ENCODE measurements at regions not wholly inside any gene's neighbourhood (a gene's known extent, or its start where the extent isn't known, plus 50 kb on each side); places are given as distances from the start of the nearest gene placed in this dataset.
A peak's percentile ranks its signal among the peaks of the same experiment; 100 is the strongest.

DNA sequence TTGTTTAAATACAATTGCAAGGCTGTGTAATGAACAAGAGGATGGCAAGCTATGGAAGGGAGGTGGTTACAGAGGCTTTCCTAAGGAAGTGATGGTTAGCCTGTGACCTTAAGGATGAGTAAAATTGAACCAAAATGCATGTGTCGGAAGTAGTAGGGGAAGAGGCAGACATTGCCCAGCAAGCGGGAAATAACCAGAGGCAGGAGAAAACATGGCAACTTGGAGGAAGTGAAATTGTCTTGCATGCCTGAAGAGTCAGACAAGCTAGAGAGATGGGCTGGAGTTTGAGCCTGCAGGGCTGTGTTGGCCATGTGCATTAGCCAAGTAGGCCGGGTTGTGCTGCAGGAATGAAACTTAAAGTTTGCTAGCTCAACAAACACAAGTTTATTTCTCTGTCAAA lies 96.2 kb downstream of the BTG1 start:
- CTCF ChIA-PET (ENCODE audit: unreplicated experiment) = interaction anchor here (1.5 kb wide), 1 partner anchor 17 kb away, joined by 4 read pairs; no protein-coding TSS in a partner anchor
- POLR2A ChIA-PET = interaction anchor here (1.3 to 2.0 kb wide), 4 partner anchors 9 to 88 kb away, joined by 5 to 9 read pairs (median 6); no protein-coding TSS in a partner anchor
- peaks cover 12% of the 10 kb centered on the region for H3K4me1 ChIP-seq (ENCODE audit: insufficient read depth, low read length, poor library complexity, severe bottlenecking)
- peak overlapping the region; percentile 27; the same call in 1 of the 2 replicates for H3K4me2 ChIP-seq (ENCODE audit: low read length)
- peak overlapping the region; percentile 9; the same call in 1 of the 2 replicates for H2AFZ ChIP-seq (ENCODE audit: low read length)
- intact Hi-C loops (cut with micrococcal nuclease; ENCODE audit: unreplicated experiment) = no loop called here
- TF ChIP-seq, protein P1, sequence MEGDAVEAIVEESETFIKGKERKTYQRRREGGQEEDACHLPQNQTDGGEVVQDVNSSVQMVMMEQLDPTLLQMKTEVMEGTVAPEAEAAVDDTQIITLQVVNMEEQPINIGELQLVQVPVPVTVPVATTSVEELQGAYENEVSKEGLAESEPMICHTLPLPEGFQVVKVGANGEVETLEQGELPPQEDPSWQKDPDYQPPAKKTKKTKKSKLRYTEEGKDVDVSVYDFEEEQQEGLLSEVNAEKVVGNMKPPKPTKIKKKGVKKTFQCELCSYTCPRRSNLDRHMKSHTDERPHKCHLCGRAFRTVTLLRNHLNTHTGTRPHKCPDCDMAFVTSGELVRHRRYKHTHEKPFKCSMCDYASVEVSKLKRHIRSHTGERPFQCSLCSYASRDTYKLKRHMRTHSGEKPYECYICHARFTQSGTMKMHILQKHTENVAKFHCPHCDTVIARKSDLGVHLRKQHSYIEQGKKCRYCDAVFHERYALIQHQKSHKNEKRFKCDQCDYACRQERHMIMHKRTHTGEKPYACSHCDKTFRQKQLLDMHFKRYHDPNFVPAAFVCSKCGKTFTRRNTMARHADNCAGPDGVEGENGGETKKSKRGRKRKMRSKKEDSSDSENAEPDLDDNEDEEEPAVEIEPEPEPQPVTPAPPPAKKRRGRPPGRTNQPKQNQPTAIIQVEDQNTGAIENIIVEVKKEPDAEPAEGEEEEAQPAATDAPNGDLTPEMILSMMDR (conservative IDR thresholded peaks at IDR 0.05; ENCODE audit: low read length) = no peak
- TF ChIP-seq EZH2phosphoT487 (IDR thresholded peaks at IDR 0.05; ENCODE audit: borderline replicate concordance, low read depth, low read length) = no peak
- peak; percentile 53 for DNase-seq (ENCODE audit: low spot score)
- H3K36me3 ChIP-seq (ENCODE audit: insufficient read depth, low read length) = no peaks in the 10 kb centered on the region
- no TSS peak for BruUV-seq (replicated peaks)
- H3K9me3 ChIP-seq (ENCODE audit: low read length) = no peaks in the 10 kb centered on the region
- no peaks in the 10 kb centered on the region for H3K9me2 ChIP-seq (ENCODE audit: insufficient read depth, low read length)
- no peak overlapping the region for H3K4me3 ChIP-seq (ENCODE audit: low read depth, low read length, poor library complexity, severe bottlenecking)
- H3K27ac ChIP-seq (ENCODE audit: low read depth, low read length, poor library complexity, severe bottlenecking) = no peak overlapping the region
- H4K20me1 ChIP-seq (ENCODE audit: insufficient read depth, low read length) = no peaks in the 10 kb centered on the region
- H3K79me2 ChIP-seq (ENCODE audit: insufficient read depth, low read depth, low read length) = no peaks in the 10 kb centered on the region

DNA sequence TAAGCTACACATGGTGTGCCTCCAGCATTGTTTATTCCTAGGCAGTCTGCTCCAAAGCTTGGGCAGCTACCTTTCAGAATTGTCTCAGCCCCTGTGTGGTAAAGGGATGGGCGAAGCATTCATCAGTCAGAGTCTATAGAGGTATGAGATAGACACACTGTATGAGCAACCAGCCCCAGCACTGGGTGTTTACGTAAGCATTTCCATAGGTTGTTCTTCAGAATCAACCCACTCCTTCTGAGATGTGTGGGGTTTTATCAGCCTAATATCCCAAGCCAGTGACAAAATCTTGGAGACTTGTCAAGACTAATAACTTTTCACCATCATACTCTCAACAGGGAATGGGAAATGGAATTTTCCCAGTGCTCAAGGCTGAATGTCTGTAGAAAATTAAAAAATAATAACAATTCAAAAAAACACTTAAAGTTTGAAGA lies 98.2 kb downstream of the BTG1 start:
- no peaks in the 10 kb centered on the region for H3K36me3 ChIP-seq (ENCODE audit: insufficient read depth, low read length)
- BruUV-seq (replicated peaks) = no TSS peak
- DNase-seq (ENCODE audit: low spot score) = no peak
- H4K20me1 ChIP-seq (ENCODE audit: insufficient read depth, low read length) = no peaks in the 10 kb centered on the region
- no peak overlapping the region for H3K4me2 ChIP-seq (ENCODE audit: low read length)
- H3K9me3 ChIP-seq (ENCODE audit: low read length) = no peaks in the 10 kb centered on the region
- CTCF ChIA-PET (ENCODE audit: unreplicated experiment) = no interaction called here
- no peak overlapping the region for H3K4me3 ChIP-seq (ENCODE audit: low read depth, low read length, poor library complexity, severe bottlenecking)
- intact Hi-C loops (cut with micrococcal nuclease; ENCODE audit: unreplicated experiment) = no loop called here
- H3K4me1 ChIP-seq (ENCODE audit: insufficient read depth, low read length, poor library complexity, severe bottlenecking) = peaks cover 12% of the 10 kb centered on the region
- TF ChIP-seq EZH2phosphoT487 (IDR thresholded peaks at IDR 0.05; ENCODE audit: borderline replicate concordance, low read depth, low read length) = no peak
- TF ChIP-seq, protein P1 (conservative IDR thresholded peaks at IDR 0.05; ENCODE audit: low read length) = no peak
- POLR2A ChIA-PET = interaction anchor here (1.2 kb wide), 2 partner anchors 13 to 99 kb away, joined by 3 read pairs; partner anchors contain the start of gene BTG1
- H3K27ac ChIP-seq (ENCODE audit: low read depth, low read length, poor library complexity, severe bottlenecking) = no peak overlapping the region
- H3K9me2 ChIP-seq (ENCODE audit: insufficient read depth, low read length) = no peaks in the 10 kb centered on the region
- no peak overlapping the region for H2AFZ ChIP-seq (ENCODE audit: low read length)
- no peaks in the 10 kb centered on the region for H3K79me2 ChIP-seq (ENCODE audit: insufficient read depth, low read depth, low read length)

DNA sequence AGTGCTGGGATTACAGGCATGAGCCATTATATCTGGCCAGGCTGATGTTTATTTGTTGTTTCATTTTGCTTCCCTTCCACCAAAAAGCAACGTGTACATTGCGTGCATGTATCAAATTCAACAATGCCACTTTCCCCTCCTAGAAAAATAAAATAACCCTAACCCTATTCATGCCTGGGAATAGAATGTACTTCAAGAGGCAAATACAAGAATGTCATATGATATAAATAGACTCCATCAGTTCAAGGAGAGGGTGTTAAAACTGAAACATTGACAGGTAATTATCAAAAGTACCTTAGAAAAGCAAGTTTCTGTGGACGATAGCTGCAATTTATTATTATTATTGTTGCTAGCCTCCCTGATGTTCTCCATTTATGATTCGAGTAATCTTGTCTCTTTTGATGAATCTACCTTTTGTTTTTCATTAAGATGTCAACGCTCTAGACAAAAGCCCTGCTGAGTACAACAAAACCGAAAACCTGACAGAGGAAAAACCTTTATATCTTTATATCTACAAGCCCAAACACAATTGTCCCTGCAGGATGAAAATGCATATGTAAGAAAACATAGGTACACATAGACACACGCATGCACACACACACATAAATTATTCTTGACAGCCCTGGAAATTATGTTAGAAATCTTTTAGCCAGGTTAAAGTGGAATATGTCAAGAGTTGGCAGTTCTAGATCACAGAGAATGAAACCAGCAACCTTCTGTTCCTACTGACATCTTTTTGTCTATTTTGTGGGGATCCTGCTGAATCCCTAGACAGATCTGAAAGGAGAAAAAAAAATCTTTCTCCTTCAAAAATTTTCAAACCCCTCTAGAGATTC lies 98.9 kb downstream of the BTG1 start:
- intact Hi-C loops (cut with micrococcal nuclease; ENCODE audit: unreplicated experiment) = no loop called here
- H3K27ac ChIP-seq (ENCODE audit: low read depth, low read length, poor library complexity, severe bottlenecking) = no peak overlapping the region

More for the DNA sequence above, 98.9 kb downstream of the BTG1 start:
- ChIA-PET CTCF (ENCODE audit: unreplicated experiment) (no interaction called here), POLR2A (interaction anchor here (1.2 kb wide), 2 partner anchors 14 to 99 kb away, joined by 3 read pairs; partner anchors contain the start of gene BTG1)
- Histone ChIP-seq H2AFZ (ENCODE audit: low read length) (no peak overlapping the region), H4K20me1 (ENCODE audit: insufficient read depth, low read length) (no peaks in the 10 kb centered on the region), H3K9me3 (ENCODE audit: low read length) (no peaks in the 10 kb centered on the region), H3K36me3 (ENCODE audit: insufficient read depth, low read length) (no peaks in the 10 kb centered on the region), H3K4me3 (ENCODE audit: low read depth, low read length, poor library complexity, severe bottlenecking) (no peak overlapping the region), H3K4me2 (ENCODE audit: low read length) (no peak overlapping the region), H3K9me2 (ENCODE audit: insufficient read depth, low read length) (no peaks in the 10 kb centered on the region), H3K4me1 (ENCODE audit: insufficient read depth, low read length, poor library complexity, severe bottlenecking) (peaks cover 17% of the 10 kb centered on the region), H3K79me2 (ENCODE audit: insufficient read depth, low read depth, low read length) (no peaks in the 10 kb centered on the region)
- TF ChIP-seq, protein P1 (conservative IDR thresholded peaks at IDR 0.05; ENCODE audit: low read length) = no peak
- no peak for TF ChIP-seq EZH2phosphoT487 (IDR thresholded peaks at IDR 0.05; ENCODE audit: borderline replicate concordance, low read depth, low read length)
- no peak for DNase-seq (ENCODE audit: low spot score)
- BruUV-seq (replicated peaks) = no TSS peak
